Omental fat pad (tissue), 3 donors: ENCODE measurements at regions not wholly inside any gene's neighbourhood (a gene's known extent, or its start where the extent isn't known, plus 50 kb on each side); places are given as distances from the start of the nearest gene placed in this dataset.
A peak's percentile ranks its signal among the peaks of the same experiment; 100 is the strongest.

Experiments used
- ATAC-seq: fragments of 150-250 bp; one replicate; pipeline ENCODE4 v1.9.1; 2016; ENCODE audit warnings: mild to moderate bottlenecking, moderate library complexity; ENCODE audit not compliant: low FRiP score
- DNase-seq: peaks from one replicate; pipeline ENCODE4 v3.0.0-alpha.2; 2019; ENCODE audit warnings: low spot score
- TF ChIP-seq, protein P1 (sequence below), 3 donors: fragments of 450-650 bp; IDR thresholded peaks; one replicate each; pipeline ENCODE4 v1.5.1; 2016 to 2017; ENCODE audit warnings: antibody characterized with exemption in 3 of 3, mild to moderate bottlenecking in 3 of 3, moderate library complexity in 2 of 3

DNA sequence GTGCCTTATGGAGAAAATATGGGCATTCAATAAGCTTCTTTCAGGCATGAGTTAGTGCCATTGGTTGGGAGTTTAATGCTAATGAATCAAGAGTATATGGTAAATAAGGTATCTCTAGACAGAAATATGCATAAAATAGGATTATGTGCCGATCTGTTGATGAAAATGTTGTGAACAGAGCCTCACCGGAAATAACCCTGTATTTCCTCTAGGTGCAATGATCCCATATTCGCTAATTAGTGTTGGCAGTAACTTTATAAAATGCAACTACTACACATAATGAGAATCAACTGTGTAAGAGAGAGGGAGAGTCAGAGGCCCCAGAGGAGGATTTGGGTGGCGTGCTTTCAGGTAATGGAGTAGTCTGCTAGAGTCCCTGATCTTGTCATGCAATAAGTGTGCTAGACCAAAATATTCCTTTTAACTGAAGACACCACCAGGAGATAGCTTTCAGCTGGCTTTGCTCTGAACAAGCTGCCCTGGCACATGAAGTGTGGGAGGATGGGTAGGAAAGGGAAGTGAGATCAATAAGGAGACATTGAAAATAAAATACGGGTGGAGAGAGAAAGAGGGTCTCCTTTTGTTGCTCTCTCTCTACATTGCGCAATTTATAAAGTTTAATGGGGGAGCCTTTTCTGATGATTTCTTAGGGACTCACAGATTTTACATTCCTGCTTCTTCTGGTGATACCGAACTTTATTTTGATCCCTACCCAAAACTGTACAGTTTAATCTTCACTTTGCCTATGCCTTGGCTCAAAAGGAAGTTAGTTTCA lies 68.6 kb upstream of the PLXNC1 start:
- TF ChIP-seq, protein P1, sequence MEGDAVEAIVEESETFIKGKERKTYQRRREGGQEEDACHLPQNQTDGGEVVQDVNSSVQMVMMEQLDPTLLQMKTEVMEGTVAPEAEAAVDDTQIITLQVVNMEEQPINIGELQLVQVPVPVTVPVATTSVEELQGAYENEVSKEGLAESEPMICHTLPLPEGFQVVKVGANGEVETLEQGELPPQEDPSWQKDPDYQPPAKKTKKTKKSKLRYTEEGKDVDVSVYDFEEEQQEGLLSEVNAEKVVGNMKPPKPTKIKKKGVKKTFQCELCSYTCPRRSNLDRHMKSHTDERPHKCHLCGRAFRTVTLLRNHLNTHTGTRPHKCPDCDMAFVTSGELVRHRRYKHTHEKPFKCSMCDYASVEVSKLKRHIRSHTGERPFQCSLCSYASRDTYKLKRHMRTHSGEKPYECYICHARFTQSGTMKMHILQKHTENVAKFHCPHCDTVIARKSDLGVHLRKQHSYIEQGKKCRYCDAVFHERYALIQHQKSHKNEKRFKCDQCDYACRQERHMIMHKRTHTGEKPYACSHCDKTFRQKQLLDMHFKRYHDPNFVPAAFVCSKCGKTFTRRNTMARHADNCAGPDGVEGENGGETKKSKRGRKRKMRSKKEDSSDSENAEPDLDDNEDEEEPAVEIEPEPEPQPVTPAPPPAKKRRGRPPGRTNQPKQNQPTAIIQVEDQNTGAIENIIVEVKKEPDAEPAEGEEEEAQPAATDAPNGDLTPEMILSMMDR (IDR thresholded peaks at IDR 0.05) = no peak
- ATAC-seq (no peak), DNase-seq (no peak)

DNA sequence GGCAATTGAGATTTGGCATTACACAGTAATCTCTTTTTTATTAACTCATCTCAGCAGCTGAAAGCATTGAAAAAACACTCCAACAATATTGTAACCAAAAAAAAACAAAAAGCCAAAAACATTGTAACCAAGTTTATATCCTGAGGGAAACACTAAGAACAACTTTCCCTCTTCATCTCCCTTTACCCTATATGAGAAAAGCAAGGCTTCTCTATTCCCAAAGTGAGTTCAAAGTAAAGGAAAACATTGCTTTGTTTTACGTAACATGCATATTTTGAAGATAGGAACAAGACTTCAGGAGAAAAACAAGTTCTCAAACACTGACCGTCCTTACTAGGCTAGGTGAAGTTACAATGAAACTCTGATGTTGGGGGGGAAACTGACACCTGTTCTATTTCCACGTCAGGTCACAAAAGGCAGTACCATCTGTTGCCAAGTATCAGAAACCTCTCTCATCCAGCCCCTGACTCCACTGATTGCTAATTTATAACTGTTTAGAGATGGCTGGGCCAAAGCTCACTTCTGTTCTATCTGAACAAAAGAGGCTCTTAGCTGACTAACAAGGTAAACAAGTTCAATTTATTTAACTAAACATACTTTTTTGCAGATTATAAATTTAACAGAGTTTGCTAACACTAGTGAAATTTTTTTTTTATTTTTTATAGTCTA lies 67.9 kb upstream of the PLXNC1 start:
- TF ChIP-seq, protein P1 (IDR thresholded peaks at IDR 0.05) = no peak
- no peak for DNase-seq
- no peak for ATAC-seq

DNA sequence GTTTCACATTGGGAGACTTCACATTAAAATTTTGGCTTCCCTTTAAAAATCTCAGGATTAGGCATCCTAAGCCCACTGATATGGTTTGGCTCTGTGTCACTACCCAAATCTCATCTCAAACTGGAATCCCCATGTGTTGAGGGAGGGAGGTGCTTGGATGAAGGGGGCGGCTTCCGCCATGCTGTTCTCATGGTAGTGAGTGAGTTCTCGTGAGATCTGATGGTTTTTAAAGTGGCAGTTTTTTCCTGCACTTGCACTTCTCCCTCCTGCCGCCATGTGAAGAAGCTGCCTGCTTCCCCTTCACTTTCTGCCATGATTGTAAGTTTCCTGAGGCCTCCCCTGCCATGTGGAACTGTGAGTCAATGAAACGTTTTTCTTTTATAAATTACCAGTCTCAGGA lies 65.7 kb upstream of the PLXNC1 start:
- no peak for ATAC-seq
- TF ChIP-seq, protein P1 (IDR thresholded peaks at IDR 0.05) = no peak
- no peak for DNase-seq

GRCh38 chr12:94089891-94090290 lies 58.5 kb upstream of the PLXNC1 start:
- ATAC-seq = no peak
- DNase-seq = no peak

GRCh38 chr12:94091624-94092023 lies 56.8 kb upstream of the PLXNC1 start:
- DNase-seq = no peak
- no peak for ATAC-seq
- TF ChIP-seq, protein P1 (IDR thresholded peaks at IDR 0.05) = no peak

More at GRCh38 chr12:94089891-94090290, 58.5 kb upstream of the PLXNC1 start:
- TF ChIP-seq, protein P1 (IDR thresholded peaks at IDR 0.05) = no peak

DNA sequence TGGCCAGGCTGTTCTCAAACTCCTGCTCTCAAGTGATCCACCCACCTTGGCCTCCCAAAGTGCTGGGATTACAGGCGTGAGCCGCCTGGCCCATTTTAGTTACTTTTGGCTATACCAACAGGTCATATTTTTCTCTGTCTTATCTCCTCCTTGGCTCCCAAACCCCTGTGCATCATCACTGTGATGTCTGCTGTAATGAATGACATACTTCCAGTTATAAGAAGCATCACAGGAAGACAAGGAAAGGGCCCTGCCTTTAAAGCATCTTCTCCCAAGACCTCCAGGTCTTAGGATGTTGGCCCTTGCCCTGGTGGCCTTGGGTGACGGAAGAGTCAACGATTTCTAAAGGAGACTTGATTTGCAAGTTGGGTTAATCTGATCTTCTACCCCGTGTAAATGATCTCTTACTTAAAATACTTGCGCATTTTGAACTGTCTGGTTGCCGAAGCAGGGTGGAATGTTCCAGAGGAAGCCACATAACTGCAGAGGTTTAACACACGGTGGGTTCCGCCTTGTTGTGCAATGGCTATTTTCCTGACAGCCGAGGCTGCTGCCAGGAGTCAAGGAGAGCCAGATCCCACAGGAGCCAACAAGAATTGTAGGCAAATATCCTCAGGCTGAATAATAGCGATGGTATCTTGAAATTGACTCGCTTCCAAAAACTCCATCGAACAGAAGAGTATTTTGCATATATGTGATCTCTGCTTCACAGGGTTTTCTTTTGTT lies 55.7 kb upstream of the PLXNC1 start:
- DNase-seq = no peak
- TF ChIP-seq, protein P1 (IDR thresholded peaks at IDR 0.05) = no peak
- peak; percentile 77 for ATAC-seq
